ENCODE measurements at regions not wholly inside any gene's neighbourhood (a gene's known extent, or its start where the extent isn't known, plus 50 kb on each side); places are given as distances from the start of the nearest gene placed in this dataset.
"Not testable (repeated sequence)": the region's sequence is repeated elsewhere in the genome, so short reads cannot be mapped to it uniquely, and the experiment has no call there.

DNA sequence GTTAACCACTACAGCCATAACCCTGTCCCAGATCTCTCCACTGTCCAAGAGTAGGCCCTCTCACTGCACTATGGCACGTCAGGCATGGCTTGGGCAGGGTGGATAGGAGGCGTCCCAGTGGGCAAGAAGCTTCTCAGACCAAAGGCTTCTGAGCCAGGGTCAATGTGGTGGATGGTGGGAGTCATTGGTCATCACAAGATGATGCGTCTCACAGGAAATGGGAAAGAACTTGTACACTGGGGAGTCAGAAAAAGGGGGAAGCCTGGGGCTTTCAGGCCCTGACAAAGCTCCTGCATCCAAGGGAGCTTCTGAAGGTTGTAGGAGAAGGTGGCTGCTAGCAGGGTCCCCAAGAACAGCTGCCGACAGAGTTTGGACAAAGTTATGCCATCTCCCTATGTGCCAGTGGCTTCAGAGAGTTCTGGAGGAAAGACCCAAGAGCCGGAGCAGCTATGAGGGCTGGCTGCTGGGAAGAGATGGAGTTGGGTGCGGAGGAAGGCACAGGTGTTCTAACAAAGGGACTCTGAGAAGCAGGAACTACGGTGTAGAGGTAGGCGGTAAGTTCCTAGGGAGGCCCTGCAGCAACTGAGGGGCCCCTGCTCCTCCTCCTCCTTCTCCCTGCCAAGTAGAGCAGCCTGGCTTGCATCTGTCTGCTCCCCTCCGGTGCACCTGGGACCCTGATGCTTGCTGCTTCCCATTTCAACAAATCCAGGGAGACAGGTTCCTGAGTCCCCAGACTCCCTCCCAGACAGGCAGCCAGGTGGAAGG is 81.1 kb downstream of the ARL6IP4 start:
- no peak for DNase-seq

GRCh38 chr12:123059500-123059899 is 79.0 kb downstream of the ARL6IP4 start:
- DNase-seq = no peak

DNA sequence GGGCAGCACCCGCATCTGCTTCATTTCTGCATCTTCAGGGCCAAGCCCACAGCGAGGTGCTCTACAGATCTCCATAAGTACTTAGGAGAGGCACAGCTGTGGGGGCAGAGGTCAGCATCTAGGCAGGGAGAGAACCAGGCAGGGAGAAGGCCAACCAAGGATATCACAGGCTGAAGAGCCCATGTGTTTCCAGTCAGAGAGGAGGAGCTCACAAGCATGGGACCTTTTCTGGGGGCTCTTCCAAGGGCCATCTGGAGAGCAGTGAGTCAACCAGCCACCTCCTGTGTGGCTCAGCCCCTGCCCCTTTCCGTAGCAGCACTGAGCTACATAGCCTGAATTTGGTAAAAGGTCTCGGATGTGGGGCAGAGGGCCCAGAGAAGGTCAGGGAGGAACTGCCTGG is 78.5 kb downstream of the ARL6IP4 start:
- DNase-seq = no peak

DNA sequence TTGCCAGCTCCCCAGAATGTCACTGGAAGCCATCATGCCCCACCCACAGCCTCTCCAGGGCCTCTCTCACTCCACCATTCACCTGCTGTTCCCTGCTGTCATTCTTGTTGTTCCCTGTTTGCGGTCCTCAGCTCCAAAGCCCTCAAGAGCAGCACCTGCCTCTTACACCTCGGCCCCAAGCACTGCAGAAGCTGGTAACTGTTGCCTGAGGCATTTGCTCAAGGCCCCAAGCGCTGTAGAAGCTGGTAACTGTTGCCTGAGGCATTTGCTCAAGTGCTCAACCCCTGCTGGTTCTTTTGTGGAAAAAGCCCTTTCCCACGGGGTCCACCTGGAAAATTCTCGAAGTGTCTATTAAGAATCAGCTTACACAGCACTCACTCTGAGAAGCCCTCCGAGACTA is 78.0 kb downstream of the ARL6IP4 start:
- no peak for DNase-seq

DNA sequence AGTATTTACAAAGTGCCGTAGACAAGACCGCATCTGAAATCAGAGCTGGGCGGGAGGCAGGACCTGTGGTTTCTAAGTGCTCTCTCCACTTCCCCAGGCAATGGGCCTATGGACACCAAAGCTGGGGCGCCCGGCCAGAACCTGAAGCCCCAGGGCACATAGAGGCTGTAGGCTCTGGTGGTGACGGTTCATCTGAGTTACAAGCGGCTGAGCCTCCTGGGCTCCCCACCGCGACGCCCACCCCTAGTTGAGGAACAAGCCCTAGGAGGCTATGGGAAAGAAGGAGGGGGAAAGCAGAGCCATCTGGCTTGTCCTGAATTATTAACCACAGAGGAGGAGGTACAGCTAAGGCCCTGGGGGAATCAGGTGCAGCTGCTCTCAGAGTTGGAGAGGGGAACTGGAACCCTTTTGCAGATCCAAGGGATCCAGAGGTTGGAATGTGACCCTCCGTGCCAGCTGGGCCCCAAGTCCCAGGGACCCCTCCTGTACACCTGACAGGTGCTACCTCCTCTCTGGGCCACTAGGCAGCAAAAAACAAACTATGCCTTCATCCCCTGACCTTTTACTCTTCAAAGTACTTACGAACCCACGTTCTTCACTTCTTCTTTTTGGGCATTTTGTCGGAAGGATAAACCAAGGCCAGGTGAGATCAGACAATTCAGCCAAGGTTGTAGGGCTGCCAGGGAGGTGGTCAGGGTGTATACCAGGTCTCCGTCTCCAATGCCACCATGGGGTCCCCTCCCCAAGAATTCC is 77.2 kb downstream of the ARL6IP4 start:
- DNase-seq = peak; percentile 57

DNA sequence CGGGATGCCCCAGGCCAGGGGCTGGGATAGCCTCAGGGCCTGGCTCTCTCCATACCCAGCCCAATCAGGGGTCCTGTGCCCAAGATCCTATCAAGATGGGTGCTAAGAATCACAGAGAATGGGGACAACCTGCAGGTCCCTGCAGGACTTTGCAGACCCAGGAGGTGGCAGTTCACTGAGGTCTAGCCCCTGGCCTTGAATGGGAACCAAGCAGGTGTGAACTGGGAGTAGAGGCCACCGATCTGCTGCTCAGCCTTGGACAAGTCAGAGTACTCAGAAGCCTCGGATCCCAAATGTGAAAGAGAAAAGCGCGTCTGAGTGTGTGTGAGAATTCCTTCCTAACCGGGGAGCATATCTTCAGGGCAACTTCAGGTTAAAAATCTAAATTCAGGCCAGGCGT is 76.2 kb downstream of the ARL6IP4 start:
- DNase-seq = no peak

DNA sequence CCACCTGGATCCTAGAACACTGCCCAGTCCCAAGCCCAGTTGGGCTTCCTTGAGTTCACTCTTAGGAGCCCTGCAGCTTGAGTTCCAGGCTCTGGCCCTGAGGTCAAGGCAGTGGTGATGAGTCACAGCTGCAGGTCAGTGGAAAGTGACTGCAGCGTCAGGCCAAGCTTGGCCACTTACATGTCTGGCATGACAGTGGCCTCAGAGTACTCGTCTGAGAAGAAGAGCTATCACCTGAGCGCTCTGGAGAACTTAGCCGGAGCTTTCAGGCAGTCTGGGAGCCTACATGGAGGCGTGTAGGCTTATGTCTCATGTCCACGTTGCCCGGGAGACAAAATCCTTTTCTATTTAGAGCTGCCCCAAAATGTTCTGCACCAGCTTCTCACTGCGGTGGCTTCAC is 75.6 kb downstream of the ARL6IP4 start:
- no peak for DNase-seq

GRCh38 chr12:123055281-123055766 is 74.8 kb downstream of the ARL6IP4 start:
- no peak for DNase-seq

GRCh38 chr12:123054371-123054770 is 73.9 kb downstream of the ARL6IP4 start:
- no peak for DNase-seq

GRCh38 chr12:123051556-123051955 is 71.1 kb downstream of the ARL6IP4 start:
- DNase-seq = no peak

GRCh38 chr12:123050913-123051312 is 70.4 kb downstream of the ARL6IP4 start:
- no peak for DNase-seq

- no peak for DNase-seq
Measured at GRCh38 chr12:123050331-123050831, 69.9 kb downstream of the ARL6IP4 start.

DNA sequence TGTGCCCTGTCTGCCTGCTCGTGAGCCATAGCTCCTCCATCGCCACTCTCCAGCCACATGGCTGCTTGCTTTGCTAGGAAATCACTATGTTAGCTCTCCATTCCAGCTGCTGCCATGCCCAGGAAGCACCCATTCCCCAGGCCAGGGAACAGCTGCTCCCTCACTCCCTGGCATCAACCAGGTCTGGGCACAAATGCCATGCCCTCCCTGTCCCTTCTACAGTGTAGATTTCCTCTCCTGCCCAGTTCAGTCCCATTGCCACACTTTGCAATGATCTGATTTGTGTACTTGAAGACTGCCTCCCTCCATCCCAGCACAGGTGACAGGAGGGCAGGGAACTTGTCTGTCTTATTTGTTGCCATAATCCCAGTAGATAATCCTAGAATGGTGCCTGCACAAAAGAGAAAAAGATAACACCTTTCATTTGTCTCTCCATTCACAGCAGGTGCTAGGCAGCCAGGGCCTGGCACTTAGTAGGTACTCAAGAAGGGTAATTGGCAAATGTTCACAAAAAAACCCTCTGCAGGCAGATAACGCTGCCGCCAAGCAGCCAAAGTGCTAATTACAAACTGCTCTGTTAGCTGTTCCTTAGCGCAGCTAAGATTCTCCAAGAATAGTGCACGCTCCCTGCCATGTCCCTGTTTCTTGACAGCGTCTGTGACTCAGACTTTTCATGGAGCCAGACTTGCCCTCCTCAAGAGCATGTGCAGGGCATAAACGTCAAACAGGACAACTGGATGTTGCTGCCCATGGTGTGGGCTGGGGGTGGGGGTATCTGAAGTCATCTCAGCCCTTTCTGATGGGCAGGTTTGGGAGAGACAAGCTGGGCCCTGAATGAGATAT is 69.1 kb downstream of the ARL6IP4 start:
- no peak for DNase-seq

GRCh38 chr12:123047892-123048291 is 67.4 kb downstream of the ARL6IP4 start:
- not testable (repeated sequence) for DNase-seq

DNA sequence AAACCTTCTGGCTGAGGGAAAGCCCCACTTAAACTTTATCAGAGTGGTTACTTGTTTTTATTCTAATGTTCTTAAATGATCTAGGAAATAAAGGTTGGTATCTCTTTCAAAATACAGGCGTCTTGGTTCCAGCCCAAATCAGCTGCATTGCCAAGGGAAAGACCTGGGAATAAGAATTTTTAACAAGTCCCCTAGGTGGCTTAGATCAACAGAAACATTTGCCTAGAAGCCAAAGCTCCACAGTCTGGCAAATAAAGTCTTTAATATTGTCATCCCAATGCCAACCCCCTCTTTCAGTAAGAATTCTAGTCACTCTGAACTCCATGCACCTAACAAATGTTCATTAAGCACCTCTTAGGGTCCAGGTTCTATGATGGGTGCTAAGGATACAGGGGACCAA is 66.8 kb downstream of the ARL6IP4 start:
- no peak for DNase-seq

DNA sequence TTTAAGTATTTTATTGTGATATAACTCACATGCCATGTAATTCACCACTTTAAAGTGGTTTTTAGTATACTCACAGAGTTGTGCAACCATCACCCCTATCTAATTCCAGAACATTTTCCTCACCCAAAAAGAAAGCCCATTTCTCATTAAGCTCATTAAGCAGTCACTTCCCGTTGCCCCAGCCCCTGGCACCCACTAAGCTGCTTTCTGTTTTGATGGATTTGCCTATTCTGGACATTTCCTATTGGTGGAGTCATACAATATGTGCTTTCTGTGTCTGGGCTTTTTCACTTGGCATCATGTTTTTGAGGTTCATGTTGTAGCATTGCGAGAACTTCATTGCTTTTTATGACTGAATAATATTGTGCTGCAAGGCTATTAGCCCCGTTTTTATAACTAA is 66.0 kb downstream of the ARL6IP4 start:
- DNase-seq = no peak

- no peak for DNase-seq
Measured at GRCh38 chr12:123045678-123046077, 65.2 kb downstream of the ARL6IP4 start.

GRCh38 chr12:123044351-123044750 is 63.9 kb downstream of the ARL6IP4 start:
- DNase-seq = no peak

DNA sequence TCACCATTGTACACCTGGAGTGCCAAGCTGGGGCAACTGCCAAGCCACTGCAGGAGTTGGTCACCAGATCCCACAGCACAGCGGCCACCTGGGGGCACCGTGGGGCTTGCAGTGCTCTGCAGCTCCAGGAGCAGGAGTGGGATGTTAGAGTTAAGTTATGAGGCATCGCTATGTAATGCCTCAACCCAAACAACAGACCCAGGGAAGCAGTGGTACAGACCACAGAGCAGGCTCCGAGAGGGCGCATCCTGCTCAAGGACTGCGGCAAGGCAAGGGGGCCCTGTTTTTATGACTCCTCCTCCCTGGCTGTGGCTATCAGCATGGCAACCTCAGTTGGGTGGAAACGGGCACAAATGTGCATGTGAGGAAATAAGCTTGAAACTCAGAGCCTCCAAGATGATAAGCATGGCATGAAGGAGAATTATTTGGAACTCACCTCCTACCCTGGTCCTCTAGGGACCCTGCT is 63.1 kb downstream of the ARL6IP4 start:
- DNase-seq = peak; percentile 47

GRCh38 chr12:123042833-123043232 is 62.4 kb downstream of the ARL6IP4 start:
- DNase-seq = no peak

- DNase-seq = no peak
Measured at GRCh38 chr12:123041811-123042655, 61.6 kb downstream of the ARL6IP4 start.

DNA sequence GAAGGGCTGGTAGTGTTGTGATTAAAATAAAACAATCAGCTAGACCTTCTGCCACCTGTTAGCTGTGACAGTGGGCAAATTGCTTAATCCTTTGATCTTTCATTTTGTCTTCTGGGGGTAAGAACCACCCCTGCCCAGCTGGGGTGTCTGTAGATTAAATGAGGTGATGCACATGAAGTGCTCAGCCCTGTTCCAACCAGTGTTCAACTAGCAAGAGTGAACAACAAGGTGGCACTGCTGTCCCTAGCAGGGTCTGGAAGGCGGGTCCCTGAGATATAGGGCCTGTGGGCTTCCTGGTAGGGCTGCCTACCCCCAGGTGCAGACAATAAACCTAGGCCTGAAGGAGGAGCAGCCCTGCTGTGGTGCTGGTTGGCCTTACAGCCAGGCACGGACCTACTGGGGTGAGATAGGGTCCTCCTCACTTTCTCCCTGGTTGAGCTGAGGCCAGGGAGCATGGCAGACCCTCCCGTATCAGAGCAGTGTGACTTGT is 60.6 kb downstream of the ARL6IP4 start:
- no peak for DNase-seq

Data from retina (tissue), 1 donor.